ENCODE measurements at regions not wholly inside any gene's neighbourhood (a gene's known extent, or its start where the extent isn't known, plus 50 kb on each side); places are given as distances from the start of the nearest gene placed in this dataset.

GRCh38 chr16:51210087-51210486, 59.0 kb upstream of the SALL1 start:
- TF ChIP-seq, protein P1, sequence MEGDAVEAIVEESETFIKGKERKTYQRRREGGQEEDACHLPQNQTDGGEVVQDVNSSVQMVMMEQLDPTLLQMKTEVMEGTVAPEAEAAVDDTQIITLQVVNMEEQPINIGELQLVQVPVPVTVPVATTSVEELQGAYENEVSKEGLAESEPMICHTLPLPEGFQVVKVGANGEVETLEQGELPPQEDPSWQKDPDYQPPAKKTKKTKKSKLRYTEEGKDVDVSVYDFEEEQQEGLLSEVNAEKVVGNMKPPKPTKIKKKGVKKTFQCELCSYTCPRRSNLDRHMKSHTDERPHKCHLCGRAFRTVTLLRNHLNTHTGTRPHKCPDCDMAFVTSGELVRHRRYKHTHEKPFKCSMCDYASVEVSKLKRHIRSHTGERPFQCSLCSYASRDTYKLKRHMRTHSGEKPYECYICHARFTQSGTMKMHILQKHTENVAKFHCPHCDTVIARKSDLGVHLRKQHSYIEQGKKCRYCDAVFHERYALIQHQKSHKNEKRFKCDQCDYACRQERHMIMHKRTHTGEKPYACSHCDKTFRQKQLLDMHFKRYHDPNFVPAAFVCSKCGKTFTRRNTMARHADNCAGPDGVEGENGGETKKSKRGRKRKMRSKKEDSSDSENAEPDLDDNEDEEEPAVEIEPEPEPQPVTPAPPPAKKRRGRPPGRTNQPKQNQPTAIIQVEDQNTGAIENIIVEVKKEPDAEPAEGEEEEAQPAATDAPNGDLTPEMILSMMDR (conservative IDR thresholded peaks at IDR 0.05; ENCODE audit: low read depth, low read length), result no peak
- TF ChIP-seq RAD21 (IDR thresholded peaks at IDR 0.05; ENCODE audit: low read length) (no peak), CEBPB (IDR thresholded peaks at IDR 0.05; ENCODE audit: low read depth, low read length) (no peak), USF2 (IDR thresholded peaks at IDR 0.05; ENCODE audit: low read depth, low read length) (no peak), BHLHE40 (IDR thresholded peaks at IDR 0.05; ENCODE audit: low read depth, low read length) (no peak)

All from IMR-90 (cell line).